ENCODE measurements at regions not wholly inside any gene's neighbourhood (a gene's known extent, or its start where the extent isn't known, plus 50 kb on each side); places are given as distances from the start of the nearest gene placed in this dataset.

- Histone ChIP-seq H4K20me1 (replicated peaks; ENCODE audit: insufficient read depth) (no peaks in the 10 kb centered on the region), H3K79me2 (replicated peaks; ENCODE audit: insufficient read depth) (no peaks in the 10 kb centered on the region), H3K27ac (ENCODE audit: low read depth) (no peak overlapping the region), H3K4me1 (ENCODE audit: insufficient read depth) (no peaks in the 10 kb centered on the region), H3K4me3 (no peak overlapping the region), H3F3A (replicated peaks; ENCODE audit: low read depth) (no peaks in the 10 kb centered on the region), H3K36me3 (ENCODE audit: insufficient read depth) (no peaks in the 10 kb centered on the region), H3K4me2 (no peak overlapping the region), H2AFZ (peak overlapping the region; percentile 78; the same call in 1 of the 2 replicates), H3K27me3 (ENCODE audit: insufficient read depth) (no peaks in the 10 kb centered on the region), H3K9me2 (ENCODE audit: insufficient read depth) (no peaks in the 10 kb centered on the region)
- TF ChIP-seq ZNF331 (CRISPR knock-in tag; IDR thresholded peaks at IDR 0.05; ENCODE audit: low read depth) (no peak), ZNF114 (CRISPR knock-in tag; IDR thresholded peaks at IDR 0.05) (no peak), CREB1 (CRISPR knock-in tag; IDR thresholded peaks at IDR 0.05; ENCODE audit: low read depth) (no peak)
- Mint-ChIP-seq H3K9me3 (no peaks in the 10 kb centered on the region; the same call in 2 of the 3 replicates), H3K4me3 (no peak overlapping the region), H3K4me1 (peaks cover 5% of the 10 kb centered on the region; the same call in 1 of the 3 replicates), H3K27ac (peak overlapping the region; percentile 26; the same call in 1 of the 2 replicates), H3K27me3 (ENCODE audit: insufficient read depth, low read depth, poor library complexity) (peaks cover 1% of the 10 kb centered on the region), H3K36me3 (ENCODE audit: low read depth) (no peaks in the 10 kb centered on the region)
- no peak for DNase-seq (ENCODE audit: low spot score)
- peak; percentile 63 for ATAC-seq
Measured at GRCh38 chr5:118646917-118647316, 341.4 kb downstream of the DTWD2 start.

GRCh38 chr5:118637947-118638670 is 350.2 kb downstream of the DTWD2 start:
- Histone ChIP-seq H3F3A (replicated peaks; ENCODE audit: low read depth) (no peaks in the 10 kb centered on the region), H3K4me2 (no peak overlapping the region), H3K27me3 (ENCODE audit: insufficient read depth) (no peaks in the 10 kb centered on the region), H3K9me2 (ENCODE audit: insufficient read depth) (0 out of 2 replicates have a peak, but pooled peaks cover 4% of the 10 kb centered on the region), H2AFZ (no peak overlapping the region), H3K4me3 (no peak overlapping the region), H3K36me3 (ENCODE audit: insufficient read depth) (no peaks in the 10 kb centered on the region), H4K20me1 (replicated peaks; ENCODE audit: insufficient read depth) (no peaks in the 10 kb centered on the region), H3K27ac (ENCODE audit: low read depth) (no peak overlapping the region), H3K4me1 (ENCODE audit: insufficient read depth) (no peaks in the 10 kb centered on the region), H3K79me2 (replicated peaks; ENCODE audit: insufficient read depth) (no peaks in the 10 kb centered on the region)
- ATAC-seq, result no peak
- H3K36me3 Mint-ChIP-seq (ENCODE audit: low read depth), result peaks cover 3% of the 10 kb centered on the region; the same call in 1 of the 3 replicates
- H3K27me3 Mint-ChIP-seq (ENCODE audit: insufficient read depth, low read depth, poor library complexity), result peaks cover 1% of the 10 kb centered on the region
- H3K9me3 Mint-ChIP-seq, result peaks cover 17% of the 10 kb centered on the region; the same call in 2 of the 3 replicates
- TF ChIP-seq ZNF114 (CRISPR knock-in tag; IDR thresholded peaks at IDR 0.05), result no peak
- no peak for TF ChIP-seq NANOG (IDR thresholded peaks at IDR 0.05; ENCODE audit: borderline replicate concordance)
- H3K27ac Mint-ChIP-seq, result no peak overlapping the region
- DNase-seq (ENCODE audit: low spot score), result no peak
- H3K4me1 Mint-ChIP-seq, result no peaks in the 10 kb centered on the region
- H3K4me3 Mint-ChIP-seq, result no peak overlapping the region

- Histone ChIP-seq H3K4me3 (no peak overlapping the region), H4K20me1 (replicated peaks; ENCODE audit: insufficient read depth) (no peaks in the 10 kb centered on the region), H3K27ac (ENCODE audit: low read depth) (no peak overlapping the region), H2AFZ (0 out of 2 replicates have a peak overlapping the region, but pooled peaks have one; percentile 20), H3K79me2 (replicated peaks; ENCODE audit: insufficient read depth) (no peaks in the 10 kb centered on the region), H3K9me2 (ENCODE audit: insufficient read depth) (peaks cover 4% of the 10 kb centered on the region; the same call in 1 of the 2 replicates), H3K36me3 (ENCODE audit: insufficient read depth) (no peaks in the 10 kb centered on the region), H3K4me2 (no peak overlapping the region), H3K27me3 (ENCODE audit: insufficient read depth) (no peaks in the 10 kb centered on the region), H3K4me1 (ENCODE audit: insufficient read depth) (peaks cover 12% of the 10 kb centered on the region; the same call in 1 of the 2 replicates), H3F3A (replicated peaks; ENCODE audit: low read depth) (no peaks in the 10 kb centered on the region)
- Mint-ChIP-seq H3K36me3 (ENCODE audit: low read depth) (no peaks in the 10 kb centered on the region), H3K27ac (peak overlapping the region; percentile 86), H3K4me3 (no peak overlapping the region), H3K27me3 (ENCODE audit: insufficient read depth, low read depth, poor library complexity) (peaks cover 2% of the 10 kb centered on the region), H3K9me3 (no peaks in the 10 kb centered on the region), H3K4me1 (peaks cover 12% of the 10 kb centered on the region; the same call in 2 of the 3 replicates)
- DNase-seq (ENCODE audit: low spot score) (peak; percentile 41), ATAC-seq (peak; percentile 85)
- TF ChIP-seq CTCF (conservative IDR thresholded peaks at IDR 0.05; ENCODE audit: low read depth in 2 of 2) (peak; percentile 12 to 35; a peak in 2 of 4 replicates), STAT1 (IDR thresholded peaks at IDR 0.05; ENCODE audit: unreplicated experiment) (no peak)
Measured at GRCh38 chr5:118628660-118629354, 359.5 kb downstream of the DTWD2 start.

Data from GM23338 (cell line).